ENCODE measurements at regions not wholly inside any gene's neighbourhood (a gene's known extent, or its start where the extent isn't known, plus 50 kb on each side); places are given as distances from the start of the nearest gene placed in this dataset.
A peak's percentile ranks its signal among the peaks of the same experiment; 100 is the strongest.

- no peak overlapping the region for H3K4me3 Mint-ChIP-seq
- no peaks in the 10 kb centered on the region for H3K4me1 Mint-ChIP-seq
- H3K27me3 Mint-ChIP-seq: no peaks in the 10 kb centered on the region
- H3K36me3 Mint-ChIP-seq: no peaks in the 10 kb centered on the region
- H3K27ac Mint-ChIP-seq: no peak overlapping the region
- no peaks in the 10 kb centered on the region for H3K9me3 Mint-ChIP-seq
These were observed 87.0 kb upstream of the RSPO3 start for GRCh38 chr6:127031511-127031910.

GRCh38 chr6:127032971-127033370, 85.5 kb upstream of the RSPO3 start:
- H3K27me3 Mint-ChIP-seq: peaks cover 2% of the 10 kb centered on the region
- H3K36me3 Mint-ChIP-seq: no peaks in the 10 kb centered on the region
- H3K4me1 Mint-ChIP-seq: no peaks in the 10 kb centered on the region
- peaks cover 0 to 2% (median 0%) of the 10 kb centered on the region in 3 donors for H3K9me3 Mint-ChIP-seq
- no peak overlapping the region for H3K4me3 Mint-ChIP-seq
- no peak overlapping the region for H3K27ac Mint-ChIP-seq

- no peak overlapping the region for H3K4me3 Mint-ChIP-seq
- peaks cover 5 to 12% (median 6%) of the 10 kb centered on the region in 3 donors for H3K9me3 Mint-ChIP-seq
- H3K27me3 Mint-ChIP-seq: no peaks in the 10 kb centered on the region
- H3K4me1 Mint-ChIP-seq: peaks cover 0 to 3% (median 0%) of the 10 kb centered on the region in 3 donors
- peaks cover 2% of the 10 kb centered on the region for H3K36me3 Mint-ChIP-seq
- H3K27ac Mint-ChIP-seq: no peak overlapping the region
These were observed 66.8 kb upstream of the RSPO3 start for GRCh38 chr6:127051571-127052260.

GRCh38 chr6:127053032-127053874, 65.2 kb upstream of the RSPO3 start:
- Mint-ChIP-seq H3K4me3 (no peak overlapping the region), H3K27me3 (peaks cover 1% of the 10 kb centered on the region), H3K9me3 (peaks cover 7 to 15% (median 7%) of the 10 kb centered on the region in 3 donors), H3K4me1 (peaks cover 0 to 3% (median 0%) of the 10 kb centered on the region in 3 donors), H3K36me3 (no peaks in the 10 kb centered on the region), H3K27ac (peak overlapping the region in 1 of 3 donors; percentile 70)

- Mint-ChIP-seq H3K27ac (no peak overlapping the region), H3K27me3 (peaks cover 1% of the 10 kb centered on the region), H3K9me3 (peaks cover 6 to 17% (median 8%) of the 10 kb centered on the region in 3 donors), H3K36me3 (peaks cover 3% of the 10 kb centered on the region), H3K4me3 (no peak overlapping the region), H3K4me1 (peaks cover 0 to 3% (median 0%) of the 10 kb centered on the region in 3 donors)
These were observed 64.6 kb upstream of the RSPO3 start for GRCh38 chr6:127053875-127054235.

- peaks cover 3% of the 10 kb centered on the region for H3K36me3 Mint-ChIP-seq
- H3K4me3 Mint-ChIP-seq: no peak overlapping the region
- H3K27ac Mint-ChIP-seq: no peak overlapping the region
- H3K9me3 Mint-ChIP-seq: peaks cover 1 to 15% (median 5%) of the 10 kb centered on the region in 3 donors
- H3K4me1 Mint-ChIP-seq: peaks cover 0 to 1% (median 0%) of the 10 kb centered on the region in 3 donors
- H3K27me3 Mint-ChIP-seq: peaks cover 1% of the 10 kb centered on the region
These were observed 60.4 kb upstream of the RSPO3 start for GRCh38 chr6:127058027-127058426.

- Mint-ChIP-seq H3K4me1 (no peaks in the 10 kb centered on the region), H3K4me3 (no peak overlapping the region), H3K36me3 (peaks cover 3% of the 10 kb centered on the region), H3K27ac (no peak overlapping the region), H3K27me3 (peaks cover 1% of the 10 kb centered on the region), H3K9me3 (peaks cover 1 to 15% (median 3%) of the 10 kb centered on the region in 3 donors)
These were observed 59.5 kb upstream of the RSPO3 start for GRCh38 chr6:127058936-127059335.
